HL-60 (cell line): ENCODE measurements at regions not wholly inside any gene's neighbourhood (a gene's known extent, or its start where the extent isn't known, plus 50 kb on each side); places are given as distances from the start of the nearest gene placed in this dataset.

ENCODE experiments used
- DNase-seq, 2 experiments: peaks; one replicate each; pipeline ENCODE4 v3.0.0-alpha.2; 2010 to 2020; ENCODE audit warnings: low read depth in 1 of 2, low spot score in 1 of 2
- H3K27ac ChIP-seq: fragments of 250-450 bp; sonication (Bioruptor Pico); replicated peaks from 2 replicates; pipeline ENCODE4 v1.5.1; 2020; ENCODE audit warnings: mild to moderate bottlenecking, moderate library complexity
- H3K27me3 ChIP-seq: fragments of 250-450 bp; sonication (Bioruptor Pico); 2 replicates; pipeline ENCODE4 v1.5.1; 2021; ENCODE audit warnings: mild to moderate bottlenecking, moderate library complexity; ENCODE audit not compliant: insufficient read depth, poor library complexity, severe bottlenecking
- H3K4me3 ChIP-seq: replicated peaks from 2 replicates; pipeline ENCODE4 v1.5.1; 2011; ENCODE audit warnings: mild to moderate bottlenecking, control low read depth, low read length; ENCODE audit not compliant: insufficient read depth
- GABPA ChIP-seq: IDR thresholded peaks from 2 replicates; pipeline ENCODE4 v1.6.1; 2012; ENCODE audit warnings: low read depth
- POLR2AphosphoS5 ChIP-seq: IDR thresholded peaks from 2 replicates; pipeline ENCODE4 v1.6.1; 2012; ENCODE audit warnings: low read depth
- SPI1 ChIP-seq: IDR thresholded peaks from 2 replicates; pipeline ENCODE4 v1.6.1; 2012; ENCODE audit warnings: low read depth, mild to moderate bottlenecking, borderline replicate concordance
- TF ChIP-seq, protein P1 (sequence below): IDR thresholded peaks from 2 replicates; pipeline ENCODE4 v1.6.1; 2012; ENCODE audit warnings: low read depth; ENCODE audit not compliant: insufficient replicate concordance
- TF ChIP-seq, protein P2 (sequence below): IDR thresholded peaks from one replicate; pipeline ENCODE4 v1.5.1; 2011; ENCODE audit warnings: low read length, control low read depth, inconsistent platforms; ENCODE audit not compliant: insufficient read depth

DNA sequence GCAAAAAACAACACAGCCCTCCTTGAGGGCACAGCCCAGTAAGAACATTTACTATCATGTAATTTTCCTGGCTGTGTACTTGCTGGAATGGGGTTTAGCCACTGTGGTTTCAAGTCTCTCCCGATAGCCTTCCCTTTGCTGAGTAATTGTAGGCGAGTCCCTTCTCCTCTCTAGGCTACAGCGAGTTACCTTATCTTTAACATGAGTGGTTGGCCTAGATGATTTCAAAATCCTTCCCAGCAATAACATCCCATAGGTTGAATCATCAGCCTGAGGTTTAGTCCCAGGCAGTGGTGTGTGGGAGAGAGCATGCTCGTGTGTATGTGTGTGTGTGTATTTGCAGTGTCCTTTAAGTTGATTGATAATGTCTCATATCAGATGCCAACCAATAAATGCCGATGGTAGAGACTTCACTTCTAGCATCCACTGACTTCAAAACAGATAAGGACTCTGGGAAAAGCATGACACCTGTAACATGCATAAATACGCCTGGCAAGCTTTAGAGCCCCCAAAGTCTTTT, 142.9 kb upstream of the ZMIZ1 start:
- Histone ChIP-seq H3K27ac (no peak overlapping the region), H3K27me3 (no peaks in the 10 kb centered on the region), H3K4me3 (no peak overlapping the region)
- DNase-seq: no peak
- no peak for TF ChIP-seq POLR2AphosphoS5
- no peak for TF ChIP-seq GABPA
- TF ChIP-seq, protein P1, sequence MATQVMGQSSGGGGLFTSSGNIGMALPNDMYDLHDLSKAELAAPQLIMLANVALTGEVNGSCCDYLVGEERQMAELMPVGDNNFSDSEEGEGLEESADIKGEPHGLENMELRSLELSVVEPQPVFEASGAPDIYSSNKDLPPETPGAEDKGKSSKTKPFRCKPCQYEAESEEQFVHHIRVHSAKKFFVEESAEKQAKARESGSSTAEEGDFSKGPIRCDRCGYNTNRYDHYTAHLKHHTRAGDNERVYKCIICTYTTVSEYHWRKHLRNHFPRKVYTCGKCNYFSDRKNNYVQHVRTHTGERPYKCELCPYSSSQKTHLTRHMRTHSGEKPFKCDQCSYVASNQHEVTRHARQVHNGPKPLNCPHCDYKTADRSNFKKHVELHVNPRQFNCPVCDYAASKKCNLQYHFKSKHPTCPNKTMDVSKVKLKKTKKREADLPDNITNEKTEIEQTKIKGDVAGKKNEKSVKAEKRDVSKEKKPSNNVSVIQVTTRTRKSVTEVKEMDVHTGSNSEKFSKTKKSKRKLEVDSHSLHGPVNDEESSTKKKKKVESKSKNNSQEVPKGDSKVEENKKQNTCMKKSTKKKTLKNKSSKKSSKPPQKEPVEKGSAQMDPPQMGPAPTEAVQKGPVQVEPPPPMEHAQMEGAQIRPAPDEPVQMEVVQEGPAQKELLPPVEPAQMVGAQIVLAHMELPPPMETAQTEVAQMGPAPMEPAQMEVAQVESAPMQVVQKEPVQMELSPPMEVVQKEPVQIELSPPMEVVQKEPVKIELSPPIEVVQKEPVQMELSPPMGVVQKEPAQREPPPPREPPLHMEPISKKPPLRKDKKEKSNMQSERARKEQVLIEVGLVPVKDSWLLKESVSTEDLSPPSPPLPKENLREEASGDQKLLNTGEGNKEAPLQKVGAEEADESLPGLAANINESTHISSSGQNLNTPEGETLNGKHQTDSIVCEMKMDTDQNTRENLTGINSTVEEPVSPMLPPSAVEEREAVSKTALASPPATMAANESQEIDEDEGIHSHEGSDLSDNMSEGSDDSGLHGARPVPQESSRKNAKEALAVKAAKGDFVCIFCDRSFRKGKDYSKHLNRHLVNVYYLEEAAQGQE: no peak
- TF ChIP-seq, protein P2, sequence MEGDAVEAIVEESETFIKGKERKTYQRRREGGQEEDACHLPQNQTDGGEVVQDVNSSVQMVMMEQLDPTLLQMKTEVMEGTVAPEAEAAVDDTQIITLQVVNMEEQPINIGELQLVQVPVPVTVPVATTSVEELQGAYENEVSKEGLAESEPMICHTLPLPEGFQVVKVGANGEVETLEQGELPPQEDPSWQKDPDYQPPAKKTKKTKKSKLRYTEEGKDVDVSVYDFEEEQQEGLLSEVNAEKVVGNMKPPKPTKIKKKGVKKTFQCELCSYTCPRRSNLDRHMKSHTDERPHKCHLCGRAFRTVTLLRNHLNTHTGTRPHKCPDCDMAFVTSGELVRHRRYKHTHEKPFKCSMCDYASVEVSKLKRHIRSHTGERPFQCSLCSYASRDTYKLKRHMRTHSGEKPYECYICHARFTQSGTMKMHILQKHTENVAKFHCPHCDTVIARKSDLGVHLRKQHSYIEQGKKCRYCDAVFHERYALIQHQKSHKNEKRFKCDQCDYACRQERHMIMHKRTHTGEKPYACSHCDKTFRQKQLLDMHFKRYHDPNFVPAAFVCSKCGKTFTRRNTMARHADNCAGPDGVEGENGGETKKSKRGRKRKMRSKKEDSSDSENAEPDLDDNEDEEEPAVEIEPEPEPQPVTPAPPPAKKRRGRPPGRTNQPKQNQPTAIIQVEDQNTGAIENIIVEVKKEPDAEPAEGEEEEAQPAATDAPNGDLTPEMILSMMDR: no peak
- no peak for TF ChIP-seq SPI1

DNA sequence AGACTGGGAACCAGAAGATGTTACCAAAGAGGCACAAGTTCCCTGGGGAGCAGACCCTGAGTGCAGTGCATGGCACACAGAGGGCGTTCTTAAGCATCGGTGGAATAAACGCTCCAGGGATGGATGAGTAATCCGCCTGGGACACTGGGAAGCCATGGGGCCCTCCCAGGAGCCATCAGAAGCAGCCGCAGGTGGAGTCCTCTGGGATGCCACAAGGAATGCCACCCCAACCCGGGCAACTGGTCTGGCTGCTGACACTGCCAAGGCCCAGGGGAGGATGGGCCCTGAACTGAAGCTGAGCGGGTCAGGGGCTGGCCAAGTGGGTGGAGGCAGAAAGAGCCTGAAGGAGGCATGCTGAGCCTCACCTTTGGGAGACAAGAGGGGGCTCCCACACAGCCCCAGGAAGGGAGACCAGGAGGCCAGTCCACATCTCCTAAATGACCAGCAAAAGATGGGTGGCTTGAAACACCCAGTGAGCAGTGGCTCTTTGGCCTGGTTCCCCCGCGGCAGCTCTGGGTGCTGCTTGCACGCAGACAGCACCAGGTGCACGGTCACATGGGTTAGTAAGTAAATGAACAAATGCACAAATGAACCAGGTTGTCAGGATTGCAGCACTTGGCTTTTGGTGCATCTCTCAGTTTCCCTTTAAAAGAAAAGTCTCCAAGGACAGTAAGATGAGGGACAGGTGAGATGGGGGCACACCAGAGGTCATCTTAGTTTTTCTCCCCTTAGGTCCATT, 141.3 kb upstream of the ZMIZ1 start:
- H3K4me3 ChIP-seq: no peak overlapping the region
- TF ChIP-seq GABPA: no peak
- TF ChIP-seq, protein P2: no peak
- no peak for TF ChIP-seq SPI1
- TF ChIP-seq, protein P1: no peak

GRCh38 chr10:78928330-78928729, 140.4 kb upstream of the ZMIZ1 start:
- no peaks in the 10 kb centered on the region for H3K27me3 ChIP-seq
- no peak overlapping the region for H3K4me3 ChIP-seq
- DNase-seq: no peak
- H3K27ac ChIP-seq: no peak overlapping the region
- TF ChIP-seq, protein P1: no peak
- TF ChIP-seq SPI1 (no peak), POLR2AphosphoS5 (no peak), GABPA (no peak)

More for the DNA sequence above, 141.3 kb upstream of the ZMIZ1 start:
- DNase-seq: no peak
- H3K27ac ChIP-seq: no peak overlapping the region
- no peaks in the 10 kb centered on the region for H3K27me3 ChIP-seq
